SK-N-SH (cell line): ENCODE measurements at regions not wholly inside any gene's neighbourhood (a gene's known extent, or its start where the extent isn't known, plus 50 kb on each side); places are given as distances from the start of the nearest gene placed in this dataset.
"Not testable (repeated sequence)": the region's sequence is repeated elsewhere in the genome, so short reads cannot be mapped to it uniquely, and the experiment has no call there.

ENCODE experiments used
- CTCF ChIA-PET: fragments of 300-600, 350-600 bp; formaldehyde crosslinking; extraction: SDS; loops from one replicate; lab custom pipeline; 2021; lab: Yijun Ruan, JAX
- POLR2A ChIA-PET: fragments of 350-600 bp; sonication (Branson Sonifier 250); formaldehyde crosslinking; extraction: SDS; loops from one replicate; lab custom pipeline; 2020; ENCODE audit warnings: antibody characterized with exemption, inconsistent platforms; lab: Yijun Ruan, JAX
- DNase-seq: peaks from one replicate; pipeline ENCODE4 v3.0.0; 2012
- H2AFZ ChIP-seq: fragments of 200-600 bp; sonication (generic); 2 replicates; pipeline ENCODE4 v1.8.1; 2016; ENCODE audit warnings: antibody characterized with exemption, mild to moderate bottlenecking, low read depth
- H3F3A ChIP-seq: fragments of 200-600 bp; sonication (generic); replicated peaks from 2 replicates; pipeline ENCODE3; 2016; ENCODE audit warnings: antibody characterized with exemption, mild to moderate bottlenecking; ENCODE audit not compliant: insufficient read depth
- H3K27ac ChIP-seq, 2 experiments: fragments of 200-500 bp in 1 of 2; fragments of 200-600 bp in 1 of 2; sonication (Bioruptor generic) in 1 of 2; sonication (generic), shearing (Covaris generic) in 1 of 2; 2 replicates each; pipeline versions ENCODE4 v1.5.1 to v1.6.1; 2014 to 2016; ENCODE audit warnings: low read depth in 2 of 2, inconsistent platforms in 1 of 2, low read length in 1 of 2, mild to moderate bottlenecking in 1 of 2, mixed read lengths in 1 of 2
- H3K27me3 ChIP-seq: fragments of 200-600 bp; sonication (generic), shearing (Covaris generic); 2 replicates; pipeline ENCODE4 v1.6.1; 2016; ENCODE audit warnings: mixed run types; ENCODE audit not compliant: insufficient read depth
- H3K36me3 ChIP-seq, 2 experiments: fragments of 200-500 bp in 1 of 2; fragments of 200-600 bp in 1 of 2; sonication (Bioruptor generic) in 1 of 2; sonication (generic) in 1 of 2; replicated peaks in 1 of 2; 2 replicates each; pipeline versions ENCODE3 to v1.5.1; 2014 to 2016; ENCODE audit warnings: low read length in 1 of 2, mild to moderate bottlenecking in 1 of 2; ENCODE audit not compliant: insufficient read depth in 2 of 2, control insufficient read depth in 1 of 2
- H3K4me1 ChIP-seq, 2 experiments: fragments of 200-500 bp in 1 of 2; fragments of 200-600 bp in 1 of 2; sonication (Bioruptor generic) in 1 of 2; sonication (generic), shearing (Covaris generic) in 1 of 2; 2 replicates each; pipeline versions ENCODE4 v1.5.1 to v1.6.1; 2014 to 2016; ENCODE audit warnings: low read depth in 1 of 2, low read length in 1 of 2, mixed run types in 1 of 2; ENCODE audit not compliant: insufficient read depth in 2 of 2, control insufficient read depth in 1 of 2
- H3K4me2 ChIP-seq: fragments of 200-600 bp; sonication (generic), shearing (Covaris generic); 2 replicates; pipeline ENCODE4 v1.6.1; 2017; ENCODE audit warnings: mixed run types
- H3K4me3 ChIP-seq, 2 experiments: fragments of 200-500 bp in 1 of 2; fragments of 200-600 bp in 1 of 2; sonication (Bioruptor generic) in 1 of 2; sonication (generic), shearing (Covaris generic) in 1 of 2; 2 replicates each; pipeline versions ENCODE4 v1.5.1 to v1.8.1; 2014 to 2016; ENCODE audit warnings: low read depth in 2 of 2, inconsistent platforms in 1 of 2, low read length in 1 of 2, mild to moderate bottlenecking in 1 of 2, mixed read lengths in 1 of 2, moderate library complexity in 1 of 2
- H3K79me2 ChIP-seq: fragments of 200-600 bp; sonication (generic); 2 replicates; pipeline ENCODE4 v1.8.1; 2017; ENCODE audit warnings: mild to moderate bottlenecking; ENCODE audit not compliant: insufficient read depth
- H3K9ac ChIP-seq: fragments of 200-600 bp; sonication (generic); 2 replicates; pipeline ENCODE4 v1.6.1; 2017; ENCODE audit warnings: mixed run types
- H3K9me2 ChIP-seq: fragments of 200-600 bp; sonication (generic); 2 replicates; pipeline ENCODE4 v1.6.1; 2017; ENCODE audit warnings: mixed run types
- H3K9me3 ChIP-seq: fragments of 200-600 bp; sonication (generic); 2 replicates; pipeline ENCODE4 v1.6.1; 2017; ENCODE audit warnings: mixed run types, mild to moderate bottlenecking, moderate library complexity
- H4K20me1 ChIP-seq: fragments of 200-600 bp; sonication (generic); 2 replicates; pipeline ENCODE4 v1.6.1; 2017; ENCODE audit warnings: mild to moderate bottlenecking, mixed run types; ENCODE audit not compliant: insufficient read depth
- CHD2 ChIP-seq: fragments of 150-350 bp; IDR thresholded peaks from 2 replicates; pipeline ENCODE4 v1.6.1; 2018; ENCODE audit warnings: low read length; ENCODE audit not compliant: partially characterized antibody
- EZH2phosphoT487 ChIP-seq: fragments of 200-600 bp; sonication (generic); IDR thresholded peaks from 2 replicates; pipeline ENCODE4 v1.6.1; 2017; ENCODE audit warnings: low read depth, mixed run types, mild to moderate bottlenecking, antibody characterized with exemption, moderate library complexity, borderline replicate concordance
- FOSL2 ChIP-seq: IDR thresholded peaks from 2 replicates; pipeline ENCODE4 v1.4.0; 2012; ENCODE audit warnings: low read depth, mild to moderate bottlenecking, moderate library complexity, borderline replicate concordance
- FOXJ3 ChIP-seq: sonication (generic); formaldehyde crosslinking; IDR thresholded peaks from 2 replicates; pipeline ENCODE4 v1.5.1; 2020; ENCODE audit warnings: mild to moderate bottlenecking, missing genetic modification reagents
- GATA2 ChIP-seq: sonication (generic); formaldehyde crosslinking; IDR thresholded peaks from 2 replicates; pipeline ENCODE4 v1.5.0; 2020; ENCODE audit warnings: mild to moderate bottlenecking, missing genetic modification reagents
- JUND ChIP-seq: IDR thresholded peaks from 2 replicates; pipeline ENCODE4 v1.4.0; 2012
- NFIC ChIP-seq: IDR thresholded peaks from 2 replicates; pipeline ENCODE4 v1.4.0; 2012; ENCODE audit warnings: borderline replicate concordance
- NRF1 ChIP-seq: IDR thresholded peaks from 2 replicates; pipeline ENCODE4 v1.6.1; 2012; ENCODE audit warnings: low read depth, mild to moderate bottlenecking, low read length
- RAD21 ChIP-seq: IDR thresholded peaks from 2 replicates; pipeline ENCODE4 v1.6.1; 2012; ENCODE audit warnings: mild to moderate bottlenecking, low read length
- SIN3A ChIP-seq: IDR thresholded peaks from 2 replicates; pipeline ENCODE4 v1.6.1; 2012; ENCODE audit warnings: low read depth, mild to moderate bottlenecking, low read length, moderate library complexity, borderline replicate concordance
- TCF12 ChIP-seq: IDR thresholded peaks from 2 replicates; pipeline ENCODE4 v1.4.0; 2012
- YY1 ChIP-seq: IDR thresholded peaks from 2 replicates; pipeline ENCODE4 v1.4.0; 2012; ENCODE audit warnings: low read depth, mild to moderate bottlenecking
- WGBS: methylation state at CpG from one replicate; pipeline ENCODE4 v1.1.6; 2017; ENCODE audit warnings: low lambda C conversion rate; 5-methylcytosine and 5-hydroxymethylcytosine counted together
- TF ChIP-seq, protein P1 (sequence below): IDR thresholded peaks from 2 replicates; pipeline ENCODE4 v1.4.0; 2012; ENCODE audit warnings: low read depth, borderline replicate concordance
- TF ChIP-seq, protein P2 (sequence below): fragments of 150-350 bp; IDR thresholded peaks from 2 replicates; pipeline ENCODE4 v1.6.1; 2016; ENCODE audit warnings: mild to moderate bottlenecking, low read depth, low read length
- TF ChIP-seq, protein P3 (sequence below): IDR thresholded peaks from 2 replicates; pipeline ENCODE4 v1.6.1; 2012; ENCODE audit warnings: mild to moderate bottlenecking, low read depth, low read length, moderate library complexity
- TF ChIP-seq, protein P4 (sequence below): IDR thresholded peaks from 2 replicates; pipeline ENCODE4; 2012

DNA sequence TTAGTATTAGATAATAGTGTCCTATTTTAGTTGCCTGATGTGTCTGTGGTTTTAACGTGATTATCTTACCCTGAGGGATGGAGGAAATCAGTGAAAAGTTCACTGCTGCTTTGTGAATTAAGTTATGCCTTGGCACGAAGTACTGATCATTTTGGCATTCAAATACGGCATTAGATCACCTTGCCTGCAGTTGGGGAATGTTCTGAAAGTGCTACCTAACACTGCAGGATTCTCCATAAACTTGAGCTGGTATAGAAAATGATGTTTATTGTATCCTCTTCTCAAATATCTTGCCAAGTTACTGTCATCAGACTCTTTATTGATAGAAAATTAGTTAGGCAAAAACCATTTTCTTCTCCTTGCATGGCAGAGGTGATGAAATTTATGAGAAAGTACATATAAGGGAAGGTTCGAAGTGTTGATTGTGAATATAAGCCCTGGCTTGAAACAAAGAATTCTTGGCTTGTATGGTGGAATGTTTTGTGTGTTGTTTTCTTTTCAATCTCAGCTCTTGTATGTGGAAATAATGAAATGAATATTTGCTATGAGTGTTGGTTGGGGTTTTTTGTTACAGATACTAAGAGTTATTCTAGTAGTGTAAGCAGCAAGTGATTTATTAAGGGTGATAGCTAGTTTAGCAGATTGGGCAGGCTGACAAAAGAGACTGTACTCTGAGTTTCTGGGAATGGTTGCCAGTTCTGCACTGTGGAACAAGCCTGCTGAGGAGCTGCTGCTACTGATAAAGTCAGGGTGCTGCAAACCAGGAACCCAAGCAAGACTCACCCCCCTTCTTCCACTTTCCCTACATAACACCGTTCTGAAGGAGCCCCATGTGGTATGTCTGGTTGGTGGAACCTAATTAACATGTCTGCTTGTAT lies 448.3 kb downstream of the PCNX1 start (continued):
- TF ChIP-seq, protein P1, sequence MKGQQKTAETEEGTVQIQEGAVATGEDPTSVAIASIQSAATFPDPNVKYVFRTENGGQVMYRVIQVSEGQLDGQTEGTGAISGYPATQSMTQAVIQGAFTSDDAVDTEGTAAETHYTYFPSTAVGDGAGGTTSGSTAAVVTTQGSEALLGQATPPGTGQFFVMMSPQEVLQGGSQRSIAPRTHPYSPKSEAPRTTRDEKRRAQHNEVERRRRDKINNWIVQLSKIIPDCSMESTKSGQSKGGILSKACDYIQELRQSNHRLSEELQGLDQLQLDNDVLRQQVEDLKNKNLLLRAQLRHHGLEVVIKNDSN, result no peak
- TF ChIP-seq CHD2, result peak; percentile 44
- TF ChIP-seq, all 33 proteins: peak for 7

DNA sequence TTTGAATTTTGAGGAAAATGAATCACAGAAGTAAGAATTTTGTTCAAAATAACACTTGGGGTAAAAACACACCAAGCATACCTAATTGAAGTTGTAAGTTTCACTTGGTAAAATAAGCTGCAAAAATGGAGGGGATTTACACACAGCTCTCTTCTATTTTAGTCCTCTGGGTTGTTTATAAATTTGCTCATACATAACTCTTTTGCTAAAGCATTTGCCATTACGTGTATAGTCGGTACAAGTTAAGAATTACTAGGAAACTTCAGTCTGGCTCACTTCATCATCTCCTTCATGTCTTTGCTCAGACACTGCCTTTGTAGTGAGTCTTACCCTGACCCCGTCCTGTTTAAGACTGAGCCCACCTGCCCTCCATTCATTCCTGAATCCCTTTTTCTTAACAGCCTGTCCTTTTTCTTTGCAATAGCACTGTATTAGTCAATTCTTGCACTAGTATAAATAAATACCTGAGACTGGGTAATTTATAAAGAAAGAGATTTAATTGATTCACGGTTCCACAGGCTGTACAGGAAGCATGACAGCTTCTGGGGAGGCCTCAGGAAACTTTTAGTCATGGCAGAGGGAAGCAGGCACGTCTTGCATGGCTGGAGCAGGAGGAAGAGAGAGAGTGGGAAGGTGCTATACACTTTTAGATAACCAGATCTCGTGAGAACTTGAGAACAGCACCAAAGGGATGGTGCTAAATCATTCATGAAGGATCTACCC lies 451.1 kb downstream of the PCNX1 start:
- no peak overlapping the region for H3K4me3 ChIP-seq
- H3K9ac ChIP-seq, result no peak overlapping the region
- no peak overlapping the region for H3K4me2 ChIP-seq
- no peaks in the 10 kb centered on the region for H3K27me3 ChIP-seq
- peaks cover 6% of the 10 kb centered on the region for H3F3A ChIP-seq
- TF ChIP-seq YY1, result no peak
- TF ChIP-seq FOXJ3 (CRISPR knock-in tag), result no peak
- no peak for TF ChIP-seq GATA2
- no peak for TF ChIP-seq NFIC
- TF ChIP-seq EZH2phosphoT487, result no peak
- TF ChIP-seq, protein P2, sequence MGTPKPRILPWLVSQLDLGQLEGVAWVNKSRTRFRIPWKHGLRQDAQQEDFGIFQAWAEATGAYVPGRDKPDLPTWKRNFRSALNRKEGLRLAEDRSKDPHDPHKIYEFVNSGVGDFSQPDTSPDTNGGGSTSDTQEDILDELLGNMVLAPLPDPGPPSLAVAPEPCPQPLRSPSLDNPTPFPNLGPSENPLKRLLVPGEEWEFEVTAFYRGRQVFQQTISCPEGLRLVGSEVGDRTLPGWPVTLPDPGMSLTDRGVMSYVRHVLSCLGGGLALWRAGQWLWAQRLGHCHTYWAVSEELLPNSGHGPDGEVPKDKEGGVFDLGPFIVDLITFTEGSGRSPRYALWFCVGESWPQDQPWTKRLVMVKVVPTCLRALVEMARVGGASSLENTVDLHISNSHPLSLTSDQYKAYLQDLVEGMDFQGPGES, result no peak
- TF ChIP-seq TCF12, result no peak
- TF ChIP-seq, protein P3, sequence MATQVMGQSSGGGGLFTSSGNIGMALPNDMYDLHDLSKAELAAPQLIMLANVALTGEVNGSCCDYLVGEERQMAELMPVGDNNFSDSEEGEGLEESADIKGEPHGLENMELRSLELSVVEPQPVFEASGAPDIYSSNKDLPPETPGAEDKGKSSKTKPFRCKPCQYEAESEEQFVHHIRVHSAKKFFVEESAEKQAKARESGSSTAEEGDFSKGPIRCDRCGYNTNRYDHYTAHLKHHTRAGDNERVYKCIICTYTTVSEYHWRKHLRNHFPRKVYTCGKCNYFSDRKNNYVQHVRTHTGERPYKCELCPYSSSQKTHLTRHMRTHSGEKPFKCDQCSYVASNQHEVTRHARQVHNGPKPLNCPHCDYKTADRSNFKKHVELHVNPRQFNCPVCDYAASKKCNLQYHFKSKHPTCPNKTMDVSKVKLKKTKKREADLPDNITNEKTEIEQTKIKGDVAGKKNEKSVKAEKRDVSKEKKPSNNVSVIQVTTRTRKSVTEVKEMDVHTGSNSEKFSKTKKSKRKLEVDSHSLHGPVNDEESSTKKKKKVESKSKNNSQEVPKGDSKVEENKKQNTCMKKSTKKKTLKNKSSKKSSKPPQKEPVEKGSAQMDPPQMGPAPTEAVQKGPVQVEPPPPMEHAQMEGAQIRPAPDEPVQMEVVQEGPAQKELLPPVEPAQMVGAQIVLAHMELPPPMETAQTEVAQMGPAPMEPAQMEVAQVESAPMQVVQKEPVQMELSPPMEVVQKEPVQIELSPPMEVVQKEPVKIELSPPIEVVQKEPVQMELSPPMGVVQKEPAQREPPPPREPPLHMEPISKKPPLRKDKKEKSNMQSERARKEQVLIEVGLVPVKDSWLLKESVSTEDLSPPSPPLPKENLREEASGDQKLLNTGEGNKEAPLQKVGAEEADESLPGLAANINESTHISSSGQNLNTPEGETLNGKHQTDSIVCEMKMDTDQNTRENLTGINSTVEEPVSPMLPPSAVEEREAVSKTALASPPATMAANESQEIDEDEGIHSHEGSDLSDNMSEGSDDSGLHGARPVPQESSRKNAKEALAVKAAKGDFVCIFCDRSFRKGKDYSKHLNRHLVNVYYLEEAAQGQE, result no peak
- no peak for TF ChIP-seq RAD21
- no peak for TF ChIP-seq JUND
- no peak for TF ChIP-seq SIN3A
- no peak for TF ChIP-seq FOSL2
- TF ChIP-seq, protein P4, sequence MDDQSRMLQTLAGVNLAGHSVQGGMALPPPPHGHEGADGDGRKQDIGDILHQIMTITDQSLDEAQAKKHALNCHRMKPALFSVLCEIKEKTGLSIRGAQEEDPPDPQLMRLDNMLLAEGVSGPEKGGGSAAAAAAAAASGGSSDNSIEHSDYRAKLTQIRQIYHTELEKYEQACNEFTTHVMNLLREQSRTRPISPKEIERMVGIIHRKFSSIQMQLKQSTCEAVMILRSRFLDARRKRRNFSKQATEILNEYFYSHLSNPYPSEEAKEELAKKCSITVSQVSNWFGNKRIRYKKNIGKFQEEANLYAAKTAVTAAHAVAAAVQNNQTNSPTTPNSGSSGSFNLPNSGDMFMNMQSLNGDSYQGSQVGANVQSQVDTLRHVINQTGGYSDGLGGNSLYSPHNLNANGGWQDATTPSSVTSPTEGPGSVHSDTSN, result no peak
- TF ChIP-seq NRF1, result no peak
- no peaks in the 10 kb centered on the region for H3K9me2 ChIP-seq
- 90% methylated on average over 6 of the region's 6 CpGs for WGBS
- POLR2A ChIA-PET, result no interaction called here
- peaks cover 95% of the 10 kb centered on the region for H3K79me2 ChIP-seq
- CTCF ChIA-PET, result interaction anchor here (2.3 kb wide), 1 partner anchor 10 kb away, joined by 6 read pairs; no protein-coding TSS in a partner anchor
- H3K4me1 ChIP-seq, result peaks cover 33 to 44% of the 10 kb centered on the region in 2 experiments
- H4K20me1 ChIP-seq, result no peaks in the 10 kb centered on the region
- H2AFZ ChIP-seq, result no peak overlapping the region
- H3K27ac ChIP-seq, result no peak overlapping the region
- H3K9me3 ChIP-seq, result no peaks in the 10 kb centered on the region
- no peak for DNase-seq
- H3K36me3 ChIP-seq, result no peaks in the 10 kb centered on the region

DNA sequence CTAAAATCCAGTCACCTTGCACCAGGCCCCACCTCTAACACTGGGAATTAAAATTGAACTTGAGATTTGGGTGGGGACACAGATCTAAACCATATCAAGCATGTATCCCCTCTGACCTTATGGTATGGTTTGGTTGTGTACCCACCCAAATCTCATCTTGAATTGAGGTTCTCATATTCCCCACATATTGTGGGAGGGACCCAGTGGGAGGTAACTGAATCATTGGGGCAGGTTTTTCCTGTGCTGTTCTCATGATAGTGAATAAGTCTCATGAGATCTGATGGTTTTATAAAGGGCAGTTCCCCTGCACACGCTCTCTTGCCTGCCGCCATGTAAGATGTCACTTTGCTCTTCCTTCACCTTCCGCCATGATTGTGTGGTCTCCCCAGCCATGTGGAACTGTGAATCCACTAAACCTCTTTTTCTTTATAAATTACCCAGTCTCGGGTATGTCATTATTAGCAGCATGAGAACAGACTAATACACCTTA lies 451.7 kb downstream of the PCNX1 start:
- H2AFZ ChIP-seq, POLR2A ChIA-PET, H3K9me2 ChIP-seq, H3K9me3 ChIP-seq, H3K27me3 ChIP-seq, H3K4me2 ChIP-seq, H3K27ac ChIP-seq, DNase-seq, H3K9ac ChIP-seq, H3K36me3 ChIP-seq, CTCF ChIA-PET, H3F3A ChIP-seq, H4K20me1 ChIP-seq, H3K4me3 ChIP-seq: not testable (repeated sequence)
- Histone ChIP-seq H3K79me2 (peaks cover 95% of the 10 kb centered on the region), H3K4me1 (peaks cover 35 to 50% of the 10 kb centered on the region in 2 experiments)
- 92% methylated on average over 4 of the region's 4 CpGs for WGBS
